ENCODE measurements at regions not wholly inside any gene's neighbourhood (a gene's known extent, or its start where the extent isn't known, plus 50 kb on each side); places are given as distances from the start of the nearest gene placed in this dataset.

- no peak for TF ChIP-seq POLR2AphosphoS5 (IDR thresholded peaks at IDR 0.05; ENCODE audit: low read depth, low read length)
- no peak for TF ChIP-seq POLR2A (IDR thresholded peaks at IDR 0.05; ENCODE audit: low read depth, low read length)
- TF ChIP-seq TAF1 (IDR thresholded peaks at IDR 0.05; ENCODE audit: borderline replicate concordance, low read depth, low read length): no peak
These were observed 1540.4 kb upstream of the PRMT6 start for GRCh38 chr1:105516068-105516467.
